Type B pancreatic cell (in vitro differentiated cells): ENCODE measurements at regions not wholly inside any gene's neighbourhood (a gene's known extent, or its start where the extent isn't known, plus 50 kb on each side); places are given as distances from the start of the nearest gene placed in this dataset.

Experiments used
- DNase-seq: peaks from one replicate; pipeline ENCODE4 v3.0.0; 2021; ENCODE audit warnings: mixed read lengths; ENCODE audit not compliant: unreplicated experiment; ENCODE audit errors: extremely low spot score
- H3K27ac Mint-ChIP-seq: 2 replicates; pipeline ENCODE4 v1.8.0; 2021; ENCODE audit warnings: mild to moderate bottlenecking, mixed read lengths
- H3K27me3 Mint-ChIP-seq: 2 replicates; pipeline ENCODE4 v1.8.0; 2021; ENCODE audit warnings: mixed read lengths
- H3K36me3 Mint-ChIP-seq: 2 replicates; pipeline ENCODE4 v1.8.0; 2021; ENCODE audit warnings: mixed read lengths
- H3K4me1 Mint-ChIP-seq: one replicate; pipeline ENCODE4 v1.8.0; 2021; ENCODE audit warnings: mixed read lengths; ENCODE audit not compliant: unreplicated experiment
- H3K4me3 Mint-ChIP-seq: 2 replicates; pipeline ENCODE4 v1.8.0; 2021; ENCODE audit warnings: mild to moderate bottlenecking, mixed read lengths
- H3K9me3 Mint-ChIP-seq: 2 replicates; pipeline ENCODE4 v1.8.0; 2021; ENCODE audit warnings: mixed read lengths
- TF ChIP-seq, protein P1 (sequence below): fragments of 200-600 bp; sonication (generic); conservative IDR thresholded peaks from 2 replicates; pipeline ENCODE4 v1.5.0; 2021; ENCODE audit warnings: antibody characterized with exemption, mild to moderate bottlenecking

DNA sequence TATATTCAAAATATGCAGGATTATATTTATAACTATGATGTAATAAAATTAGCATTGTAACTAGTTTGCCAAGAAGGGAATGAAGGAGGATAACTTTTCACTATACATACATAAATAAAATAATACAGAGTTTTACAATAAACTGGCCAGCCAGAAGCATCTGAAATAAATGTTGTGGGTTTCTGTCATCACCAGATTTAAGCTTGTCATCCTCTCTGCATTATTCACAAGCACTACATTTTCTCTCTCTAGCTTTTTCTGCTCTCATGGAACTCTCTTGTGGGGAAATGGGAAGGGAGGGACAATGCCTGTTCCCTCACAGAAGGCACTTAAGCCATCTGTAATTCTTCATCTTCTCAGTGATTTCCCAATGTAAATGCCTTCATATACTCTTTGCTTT, 626.8 kb downstream of the SEMA5A start:
- DNase-seq = no peak
- H3K27ac Mint-ChIP-seq = no peak overlapping the region
- H3K9me3 Mint-ChIP-seq = peaks cover 1% of the 10 kb centered on the region
- H3K27me3 Mint-ChIP-seq = peaks cover 13% of the 10 kb centered on the region
- H3K4me3 Mint-ChIP-seq = no peak overlapping the region
- TF ChIP-seq, protein P1, sequence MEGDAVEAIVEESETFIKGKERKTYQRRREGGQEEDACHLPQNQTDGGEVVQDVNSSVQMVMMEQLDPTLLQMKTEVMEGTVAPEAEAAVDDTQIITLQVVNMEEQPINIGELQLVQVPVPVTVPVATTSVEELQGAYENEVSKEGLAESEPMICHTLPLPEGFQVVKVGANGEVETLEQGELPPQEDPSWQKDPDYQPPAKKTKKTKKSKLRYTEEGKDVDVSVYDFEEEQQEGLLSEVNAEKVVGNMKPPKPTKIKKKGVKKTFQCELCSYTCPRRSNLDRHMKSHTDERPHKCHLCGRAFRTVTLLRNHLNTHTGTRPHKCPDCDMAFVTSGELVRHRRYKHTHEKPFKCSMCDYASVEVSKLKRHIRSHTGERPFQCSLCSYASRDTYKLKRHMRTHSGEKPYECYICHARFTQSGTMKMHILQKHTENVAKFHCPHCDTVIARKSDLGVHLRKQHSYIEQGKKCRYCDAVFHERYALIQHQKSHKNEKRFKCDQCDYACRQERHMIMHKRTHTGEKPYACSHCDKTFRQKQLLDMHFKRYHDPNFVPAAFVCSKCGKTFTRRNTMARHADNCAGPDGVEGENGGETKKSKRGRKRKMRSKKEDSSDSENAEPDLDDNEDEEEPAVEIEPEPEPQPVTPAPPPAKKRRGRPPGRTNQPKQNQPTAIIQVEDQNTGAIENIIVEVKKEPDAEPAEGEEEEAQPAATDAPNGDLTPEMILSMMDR = no peak
- no peaks in the 10 kb centered on the region for H3K36me3 Mint-ChIP-seq
- H3K4me1 Mint-ChIP-seq = no peaks in the 10 kb centered on the region

DNA sequence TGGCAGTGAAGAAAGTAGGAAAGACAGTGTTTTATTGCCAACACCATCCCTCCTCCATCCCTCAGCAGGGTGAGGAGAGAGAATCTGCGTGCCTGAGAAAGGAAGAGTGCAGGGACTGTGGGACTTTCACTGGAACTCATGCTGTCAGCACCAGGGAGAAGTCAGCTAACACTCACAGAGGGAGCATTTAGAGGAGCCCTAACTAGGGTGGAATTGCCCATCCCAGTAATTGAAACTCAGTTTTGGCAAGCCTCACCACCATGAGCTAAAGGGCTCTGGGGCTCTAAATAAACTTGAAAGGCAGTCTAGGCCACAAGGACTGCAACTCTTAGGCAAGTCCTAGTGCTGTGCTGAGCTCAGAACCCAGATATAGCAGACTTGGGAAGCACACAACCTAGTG, 622.3 kb downstream of the SEMA5A start:
- Mint-ChIP-seq H3K9me3 (no peaks in the 10 kb centered on the region), H3K27ac (no peak overlapping the region), H3K4me3 (no peak overlapping the region), H3K36me3 (peaks cover 3% of the 10 kb centered on the region), H3K4me1 (no peaks in the 10 kb centered on the region), H3K27me3 (no peaks in the 10 kb centered on the region)
- DNase-seq = no peak
- TF ChIP-seq, protein P1 = no peak

GRCh38 chr5:8924054-8924793, 621.7 kb downstream of the SEMA5A start:
- H3K4me3 Mint-ChIP-seq = no peak overlapping the region
- no peak overlapping the region for H3K27ac Mint-ChIP-seq
- no peaks in the 10 kb centered on the region for H3K4me1 Mint-ChIP-seq
- peaks cover 3% of the 10 kb centered on the region for H3K36me3 Mint-ChIP-seq
- no peak for DNase-seq
- H3K9me3 Mint-ChIP-seq = no peaks in the 10 kb centered on the region
- TF ChIP-seq, protein P1 = no peak
- H3K27me3 Mint-ChIP-seq = no peaks in the 10 kb centered on the region

DNA sequence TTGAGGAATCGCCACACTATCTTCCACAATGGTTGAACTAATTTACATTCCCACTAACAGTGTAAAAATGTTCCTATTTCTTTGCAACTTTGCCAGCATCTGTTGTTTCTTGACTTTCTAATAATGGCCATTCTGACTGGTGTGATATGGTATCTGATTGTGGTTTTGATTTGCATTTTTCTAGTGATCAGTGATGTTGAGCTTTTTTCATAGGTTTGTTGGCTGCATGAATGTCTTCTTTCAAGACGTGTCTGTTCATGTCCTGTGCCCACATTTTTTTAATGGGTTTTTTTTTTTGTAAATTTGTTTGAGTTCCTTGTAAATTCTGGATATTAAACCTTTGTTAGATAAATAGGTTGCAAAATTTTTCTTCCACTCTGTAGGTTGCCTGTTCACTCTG, 615.9 kb downstream of the SEMA5A start:
- H3K27me3 Mint-ChIP-seq = no peaks in the 10 kb centered on the region
- TF ChIP-seq, protein P1 = no peak
- peaks cover 14% of the 10 kb centered on the region for H3K9me3 Mint-ChIP-seq
- DNase-seq = no peak
- no peaks in the 10 kb centered on the region for H3K4me1 Mint-ChIP-seq
- no peak overlapping the region for H3K27ac Mint-ChIP-seq
- peaks cover 3% of the 10 kb centered on the region for H3K36me3 Mint-ChIP-seq
- H3K4me3 Mint-ChIP-seq = no peak overlapping the region

- H3K36me3 Mint-ChIP-seq = no peaks in the 10 kb centered on the region
- DNase-seq = no peak
- no peaks in the 10 kb centered on the region for H3K27me3 Mint-ChIP-seq
- H3K9me3 Mint-ChIP-seq = peaks cover 14% of the 10 kb centered on the region
- H3K4me1 Mint-ChIP-seq = no peaks in the 10 kb centered on the region
- TF ChIP-seq, protein P1 = no peak
- no peak overlapping the region for H3K27ac Mint-ChIP-seq
- H3K4me3 Mint-ChIP-seq = no peak overlapping the region
These were observed 611.4 kb downstream of the SEMA5A start for GRCh38 chr5:8934455-8934854.

DNA sequence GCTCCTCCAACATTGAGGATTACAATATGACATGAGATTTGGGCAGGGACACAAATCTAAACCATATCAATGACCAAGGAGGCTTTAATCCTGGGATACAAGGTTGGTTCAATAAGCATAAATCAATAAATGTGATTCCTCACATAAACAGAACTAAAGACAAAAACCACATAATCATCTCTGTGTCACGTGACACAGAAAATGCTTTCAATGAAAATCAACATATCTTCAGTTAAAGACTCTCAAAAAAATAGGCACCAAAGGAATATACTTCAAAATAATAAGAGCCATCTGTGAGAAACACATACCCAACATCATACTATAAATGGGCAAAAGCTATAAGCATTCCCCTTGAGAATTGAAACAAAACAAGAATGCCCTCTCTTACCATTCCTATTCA, 604.9 kb downstream of the SEMA5A start:
- TF ChIP-seq, protein P1 = no peak
- DNase-seq = no peak
- no peak overlapping the region for H3K27ac Mint-ChIP-seq
- H3K9me3 Mint-ChIP-seq = no peaks in the 10 kb centered on the region
- no peaks in the 10 kb centered on the region for H3K27me3 Mint-ChIP-seq
- no peak overlapping the region for H3K4me3 Mint-ChIP-seq
- no peaks in the 10 kb centered on the region for H3K4me1 Mint-ChIP-seq
- no peaks in the 10 kb centered on the region for H3K36me3 Mint-ChIP-seq
